DND-41 (cell line): ENCODE measurements at regions not wholly inside any gene's neighbourhood (a gene's known extent, or its start where the extent isn't known, plus 50 kb on each side); places are given as distances from the start of the nearest gene placed in this dataset.

Experiments used
- ATAC-seq: fragments of 200-7000 bp; cut with Tn5 transposase; 3 replicates; pipeline ENCODE4 v1.9.1; 2021; ENCODE audit warnings: low read depth; ENCODE audit not compliant: insufficient read depth
- DNase-seq: peaks from one replicate; pipeline ENCODE4 v3.0.0-alpha.2; 2020
- H2AFZ ChIP-seq: 2 replicates; pipeline ENCODE4 v1.6.0; 2012; ENCODE audit warnings: low read depth, low read length
- H3K27ac ChIP-seq: 2 replicates; pipeline ENCODE4 v1.5.1; 2012; ENCODE audit warnings: low read length, inconsistent platforms
- H3K27me3 ChIP-seq: fragments of 200-600 bp; sonication (generic); 2 replicates; pipeline ENCODE4 v1.6.0; 2012; ENCODE audit warnings: low read length, mild to moderate bottlenecking, inconsistent platforms; ENCODE audit not compliant: insufficient read depth, poor library complexity
- H3K36me3 ChIP-seq: 2 replicates; pipeline ENCODE4 v1.5.1; 2012; ENCODE audit warnings: low read length, inconsistent platforms; ENCODE audit not compliant: insufficient read depth
- H3K4me1 ChIP-seq: 2 replicates; pipeline ENCODE4 v1.5.1; 2012; ENCODE audit warnings: mild to moderate bottlenecking, low read length; ENCODE audit not compliant: insufficient read depth
- H3K4me2 ChIP-seq: 2 replicates; pipeline ENCODE4 v1.6.0; 2012; ENCODE audit warnings: mild to moderate bottlenecking, moderate library complexity, low read length, inconsistent platforms; ENCODE audit not compliant: insufficient read depth
- H3K4me3 ChIP-seq, 2 experiments: fragments of 200-600 bp in 1 of 2; shearing (Covaris generic) in 1 of 2; 2 replicates each; pipeline ENCODE4 v1.5.1; 2012 to 2016; ENCODE audit warnings: inconsistent platforms in 2 of 2, low read length in 2 of 2, mild to moderate bottlenecking in 2 of 2, low read depth in 1 of 2, moderate library complexity in 1 of 2
- H3K79me2 ChIP-seq: 2 replicates; pipeline ENCODE4 v1.6.0; 2012; ENCODE audit warnings: low read length, inconsistent platforms; ENCODE audit not compliant: insufficient read depth
- H3K9ac ChIP-seq: 2 replicates; pipeline ENCODE4 v1.6.0; 2012; ENCODE audit warnings: low read depth, mild to moderate bottlenecking, inconsistent platforms, low read length, moderate library complexity
- H3K9me3 ChIP-seq: 2 replicates; pipeline ENCODE4 v1.5.1; 2012; ENCODE audit warnings: low read length, moderate library complexity, mild to moderate bottlenecking, inconsistent platforms; ENCODE audit not compliant: insufficient read depth, severe bottlenecking
- H4K20me1 ChIP-seq: 2 replicates; pipeline ENCODE4 v1.6.0; 2012; ENCODE audit warnings: low read length; ENCODE audit not compliant: insufficient read depth
- EZH2 ChIP-seq: IDR thresholded peaks from 3 replicates; pipeline ENCODE4 v1.6.1; 2012; ENCODE audit warnings: borderline replicate concordance, low read depth, mild to moderate bottlenecking, moderate library complexity, low read length, inconsistent platforms; ENCODE audit not compliant: severe bottlenecking
- TF ChIP-seq, protein P1 (sequence below): IDR thresholded peaks from 2 replicates; pipeline ENCODE4 v1.5.1; 2012; ENCODE audit warnings: borderline replicate concordance, low read length, moderate library complexity, mild to moderate bottlenecking; ENCODE audit not compliant: poor library complexity, severe bottlenecking; ENCODE audit errors: extremely low read depth

DNA sequence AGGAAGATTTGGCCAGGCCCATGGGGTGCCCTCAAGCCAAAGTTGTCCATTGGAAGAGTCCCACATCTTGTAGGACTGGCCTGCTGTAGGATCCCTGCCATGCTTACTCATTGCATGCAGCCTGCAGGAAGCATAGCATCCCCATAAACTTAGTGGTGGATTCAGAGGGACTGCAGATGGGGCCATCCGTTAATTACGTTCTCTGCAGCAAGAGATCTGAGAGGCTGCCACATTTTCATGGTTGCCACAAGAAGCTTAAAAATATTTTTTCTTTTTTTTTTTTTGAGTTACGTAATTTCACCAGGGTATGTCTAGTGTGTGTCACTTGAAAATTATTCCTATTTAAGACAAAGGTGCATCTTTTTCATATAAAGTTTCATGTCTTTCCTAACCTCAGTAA, 329.7 kb upstream of the USP24 start:
- H2AFZ ChIP-seq = no peak overlapping the region
- DNase-seq (no peak), ATAC-seq (no peak)
- TF ChIP-seq EZH2 = no peak
- TF ChIP-seq, protein P1, sequence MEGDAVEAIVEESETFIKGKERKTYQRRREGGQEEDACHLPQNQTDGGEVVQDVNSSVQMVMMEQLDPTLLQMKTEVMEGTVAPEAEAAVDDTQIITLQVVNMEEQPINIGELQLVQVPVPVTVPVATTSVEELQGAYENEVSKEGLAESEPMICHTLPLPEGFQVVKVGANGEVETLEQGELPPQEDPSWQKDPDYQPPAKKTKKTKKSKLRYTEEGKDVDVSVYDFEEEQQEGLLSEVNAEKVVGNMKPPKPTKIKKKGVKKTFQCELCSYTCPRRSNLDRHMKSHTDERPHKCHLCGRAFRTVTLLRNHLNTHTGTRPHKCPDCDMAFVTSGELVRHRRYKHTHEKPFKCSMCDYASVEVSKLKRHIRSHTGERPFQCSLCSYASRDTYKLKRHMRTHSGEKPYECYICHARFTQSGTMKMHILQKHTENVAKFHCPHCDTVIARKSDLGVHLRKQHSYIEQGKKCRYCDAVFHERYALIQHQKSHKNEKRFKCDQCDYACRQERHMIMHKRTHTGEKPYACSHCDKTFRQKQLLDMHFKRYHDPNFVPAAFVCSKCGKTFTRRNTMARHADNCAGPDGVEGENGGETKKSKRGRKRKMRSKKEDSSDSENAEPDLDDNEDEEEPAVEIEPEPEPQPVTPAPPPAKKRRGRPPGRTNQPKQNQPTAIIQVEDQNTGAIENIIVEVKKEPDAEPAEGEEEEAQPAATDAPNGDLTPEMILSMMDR = no peak
- no peaks in the 10 kb centered on the region for H4K20me1 ChIP-seq
- H3K4me2 ChIP-seq = no peak overlapping the region
- no peak overlapping the region for H3K4me3 ChIP-seq
- H3K27ac ChIP-seq = no peak overlapping the region
- H3K4me1 ChIP-seq = no peaks in the 10 kb centered on the region
- H3K79me2 ChIP-seq = no peaks in the 10 kb centered on the region
- H3K9me3 ChIP-seq = no peaks in the 10 kb centered on the region
- H3K36me3 ChIP-seq = no peaks in the 10 kb centered on the region
- no peaks in the 10 kb centered on the region for H3K27me3 ChIP-seq
- no peak overlapping the region for H3K9ac ChIP-seq

DNA sequence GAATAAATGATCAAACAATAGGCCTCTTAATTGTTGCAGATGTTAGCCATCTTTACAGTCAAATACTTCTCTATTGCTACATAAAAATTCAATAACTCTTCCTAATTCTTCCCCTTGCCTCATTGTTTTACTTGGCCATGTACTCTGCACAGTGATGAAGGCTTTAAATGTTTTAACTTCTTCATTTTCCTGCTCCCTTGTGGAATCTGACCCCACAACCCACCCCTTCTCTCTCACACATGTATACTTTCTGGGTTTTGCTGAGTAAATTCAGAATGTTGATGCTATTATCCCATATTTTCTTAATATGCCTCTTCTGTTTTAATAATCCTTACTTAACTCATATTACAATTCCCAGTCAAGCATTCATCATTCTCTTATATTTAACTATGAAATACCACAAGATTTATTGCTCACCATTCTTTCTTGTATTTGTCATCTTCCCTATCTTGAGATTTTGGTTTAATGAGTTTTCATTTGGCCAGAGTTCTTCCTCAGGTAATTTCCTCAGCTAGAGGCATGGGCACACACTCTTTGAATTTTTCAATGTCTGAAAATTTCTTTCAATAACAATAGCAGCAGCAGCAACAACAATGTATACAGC, 327.8 kb upstream of the USP24 start:
- no peak for DNase-seq

DNA sequence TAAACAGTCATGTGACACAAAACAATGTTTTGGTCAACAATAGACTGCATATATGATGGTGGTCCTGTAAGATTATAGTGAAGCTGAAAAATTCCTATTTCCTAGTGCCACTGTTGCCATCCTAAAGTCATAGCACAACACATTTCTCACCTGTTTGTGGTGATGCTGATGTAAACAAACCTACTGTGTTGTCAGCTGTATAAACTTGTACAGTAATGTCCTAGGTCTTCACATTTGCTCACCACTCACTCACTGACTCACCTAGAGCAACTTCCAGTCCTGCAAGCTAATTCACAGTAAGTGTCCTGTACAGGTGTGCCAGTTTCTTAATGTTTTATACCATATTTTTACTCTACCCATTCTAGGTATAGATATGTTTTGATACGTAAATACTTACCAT, 326.1 kb upstream of the USP24 start:
- no peaks in the 10 kb centered on the region for H3K27me3 ChIP-seq
- H3K27ac ChIP-seq = no peak overlapping the region
- H3K36me3 ChIP-seq = no peaks in the 10 kb centered on the region
- no peak overlapping the region for H3K4me2 ChIP-seq
- DNase-seq (no peak), ATAC-seq (no peak)
- H2AFZ ChIP-seq = no peak overlapping the region
- no peaks in the 10 kb centered on the region for H3K4me1 ChIP-seq
- TF ChIP-seq, protein P1 = no peak
- no peak for TF ChIP-seq EZH2
- no peak overlapping the region for H3K4me3 ChIP-seq
- no peak overlapping the region for H3K9ac ChIP-seq
- no peaks in the 10 kb centered on the region for H3K79me2 ChIP-seq
- H3K9me3 ChIP-seq = no peaks in the 10 kb centered on the region
- H4K20me1 ChIP-seq = no peaks in the 10 kb centered on the region

More for the DNA sequence above, 327.8 kb upstream of the USP24 start:
- H3K27ac ChIP-seq = no peak overlapping the region
- no peak for TF ChIP-seq EZH2
- TF ChIP-seq, protein P1 = no peak
- no peaks in the 10 kb centered on the region for H3K9me3 ChIP-seq
- H3K36me3 ChIP-seq = no peaks in the 10 kb centered on the region
- H3K4me2 ChIP-seq = no peak overlapping the region
- H3K4me3 ChIP-seq = no peak overlapping the region
- H2AFZ ChIP-seq = no peak overlapping the region
- H4K20me1 ChIP-seq = no peaks in the 10 kb centered on the region
- no peaks in the 10 kb centered on the region for H3K27me3 ChIP-seq
- H3K79me2 ChIP-seq = no peaks in the 10 kb centered on the region
- H3K9ac ChIP-seq = no peak overlapping the region
- no peak for ATAC-seq
- H3K4me1 ChIP-seq = no peaks in the 10 kb centered on the region
